H1 (cell line): ENCODE measurements at regions not wholly inside any gene's neighbourhood (a gene's known extent, or its start where the extent isn't known, plus 50 kb on each side); places are given as distances from the start of the nearest gene placed in this dataset.

Source experiments
- CTCF ChIA-PET: fragments of 300-600 bp; sonication (Branson Sonifier 250); formaldehyde crosslinking; loops from one replicate; lab custom pipeline; 2021; ENCODE audit not compliant: partially characterized antibody; lab: Charles Lee
- POLR2A ChIA-PET: fragments of 300-600 bp; sonication (Branson Sonifier 250); formaldehyde crosslinking; loops from one replicate; lab custom pipeline; 2021; ENCODE audit warnings: inconsistent platforms; ENCODE audit not compliant: partially characterized antibody; lab: Charles Lee
- DNase-seq, 2 experiments: peaks; one replicate each; pipeline versions ENCODE4 v3.0.0 to v3.0.0-alpha.2; 2010 to 2022; ENCODE audit warnings: low spot score in 2 of 2, low read depth in 1 of 2, mixed read lengths in 1 of 2
- FAIRE-seq: peaks from 2 replicates; lab custom pipeline; 2011; peaks lifted over from hg19 to GRCh38; lab: Jason Lieb, UNC
- H2AFZ ChIP-seq: 2 replicates; pipeline ENCODE4 v1.8.1; 2012; ENCODE audit warnings: low read length, inconsistent platforms
- H2AK5ac ChIP-seq: 2 replicates; pipeline ENCODE4 v1.6.1; 2013; ENCODE audit warnings: low read depth, low read length
- H2BK120ac ChIP-seq: replicated peaks from 2 replicates; pipeline ENCODE3; 2013; ENCODE audit warnings: low read depth, low read length, inconsistent platforms
- H2BK12ac ChIP-seq: 2 replicates; pipeline ENCODE4 v1.6.1; 2013; ENCODE audit warnings: low read depth, low read length
- H2BK15ac ChIP-seq: 2 replicates; pipeline ENCODE4 v1.6.1; 2013; ENCODE audit warnings: low read length
- H2BK20ac ChIP-seq: 2 replicates; pipeline ENCODE4 v1.6.1; 2013; ENCODE audit warnings: low read length
- H2BK5ac ChIP-seq: 2 replicates; pipeline ENCODE4 v1.6.1; 2013; ENCODE audit warnings: low read depth, low read length
- H3K14ac ChIP-seq: 2 replicates; pipeline ENCODE4 v1.6.1; 2013; ENCODE audit warnings: inconsistent platforms; ENCODE audit not compliant: insufficient read length
- H3K18ac ChIP-seq: 2 replicates; pipeline ENCODE4 v1.6.1; 2013; ENCODE audit warnings: low read length; ENCODE audit errors: extremely low read depth
- H3K23ac ChIP-seq: 2 replicates; pipeline ENCODE4 v1.6.1; 2013; ENCODE audit warnings: inconsistent platforms; ENCODE audit not compliant: insufficient read length
- H3K23me2 ChIP-seq: 2 replicates; pipeline ENCODE4 v1.6.1; 2013; ENCODE audit warnings: low read depth, low read length
- H3K27ac ChIP-seq: 2 replicates; pipeline ENCODE4 v1.6.1; 2011; ENCODE audit warnings: low read depth, low read length, inconsistent platforms
- H3K27me3 ChIP-seq, 4 experiments: replicated peaks in 1 of 4; 1 replicate in 1 of 4; 2 replicates in 3 of 4; pipeline versions ENCODE4 v1.6.1 to v1.8.1; 2011 to 2013; ENCODE audit warnings: low read length in 3 of 4, mild to moderate bottlenecking in 3 of 4, inconsistent platforms in 2 of 4, mixed read lengths in 2 of 4, moderate library complexity in 1 of 4; ENCODE audit not compliant: control insufficient read depth in 3 of 4, insufficient read depth in 3 of 4; ENCODE audit errors: extremely low read depth in 1 of 4
- H3K36me3 ChIP-seq, 4 experiments: 2 replicates each; pipeline versions ENCODE4 v1.6.1 to v1.8.1; 2011 to 2013; ENCODE audit warnings: mild to moderate bottlenecking in 4 of 4, low read length in 3 of 4, moderate library complexity in 2 of 4, control low read depth in 1 of 4, inconsistent platforms in 1 of 4; ENCODE audit not compliant: insufficient read depth in 4 of 4, control insufficient read depth in 2 of 4
- H3K4ac ChIP-seq: replicated peaks from 2 replicates; pipeline ENCODE3; 2013; ENCODE audit warnings: low read length, low read depth, mixed read lengths, inconsistent platforms; ENCODE audit not compliant: insufficient read length
- H3K4me1 ChIP-seq, 4 experiments: replicated peaks in 1 of 4; 1 replicate in 1 of 4; 2 replicates in 3 of 4; pipeline versions ENCODE4 v1.6.1 to v1.8.1; 2011 to 2013; ENCODE audit warnings: low read length in 3 of 4, inconsistent platforms in 2 of 4, mixed read lengths in 1 of 4; ENCODE audit not compliant: insufficient read depth in 4 of 4, control insufficient read depth in 3 of 4
- H3K4me2 ChIP-seq, 2 experiments: 2 replicates each; pipeline versions ENCODE4 v1.6.1 to v1.8.1; 2011 to 2013; ENCODE audit warnings: low read depth in 2 of 2, low read length in 2 of 2, control low read depth in 1 of 2, inconsistent platforms in 1 of 2, mild to moderate bottlenecking in 1 of 2; ENCODE audit not compliant: insufficient read depth in 1 of 2
- H3K4me3 ChIP-seq, 4 experiments: fragments of 200-600, 300-600 bp in 1 of 4; sonication (generic), shearing (Covaris generic), sonication (Bioruptor Twin) in 1 of 4; 2 replicates each; pipeline versions ENCODE4 v1.5.1 to v1.8.1; 2011 to 2016; ENCODE audit warnings: low read length in 4 of 4, low read depth in 3 of 4, control low read depth in 2 of 4, inconsistent platforms in 2 of 4, mild to moderate bottlenecking in 2 of 4, mixed read lengths in 1 of 4, moderate library complexity in 1 of 4; ENCODE audit not compliant: insufficient read depth in 2 of 4; ENCODE audit errors: extremely low read depth in 1 of 4
- H3K56ac ChIP-seq: replicated peaks from 2 replicates; pipeline ENCODE3; 2013; ENCODE audit warnings: low read depth, mild to moderate bottlenecking, mixed read lengths, low read length, inconsistent platforms; ENCODE audit not compliant: insufficient read length
- H3K79me1 ChIP-seq: 2 replicates; pipeline ENCODE4 v1.6.1; 2013; ENCODE audit warnings: low read depth, low read length, control low read depth
- H3K79me2 ChIP-seq, 2 experiments: 2 replicates each; pipeline versions ENCODE4 v1.6.1 to v1.8.1; 2012 to 2013; ENCODE audit warnings: low read length in 2 of 2, mild to moderate bottlenecking in 2 of 2, inconsistent platforms in 1 of 2; ENCODE audit not compliant: insufficient read depth in 2 of 2, control insufficient read depth in 1 of 2
- H3K9ac ChIP-seq, 4 experiments: replicated peaks in 1 of 4; 1 replicate in 1 of 4; 2 replicates in 3 of 4; pipeline versions ENCODE4 v1.6.1 to v1.8.1; 2011 to 2013; ENCODE audit warnings: low read depth in 3 of 4, low read length in 3 of 4, control low read depth in 2 of 4, mild to moderate bottlenecking in 2 of 4, moderate library complexity in 2 of 4, inconsistent platforms in 1 of 4; ENCODE audit errors: extremely low read depth in 1 of 4
- H3K9me3 ChIP-seq, 2 experiments: 2 replicates each; pipeline versions ENCODE4 v1.6.1 to v1.8.1; 2012 to 2013; ENCODE audit warnings: mild to moderate bottlenecking in 2 of 2, moderate library complexity in 2 of 2, control low read depth in 1 of 2, inconsistent platforms in 1 of 2, low read depth in 1 of 2, low read length in 1 of 2, mixed read lengths in 1 of 2; ENCODE audit not compliant: insufficient read depth in 2 of 2
- H4K20me1 ChIP-seq, 2 experiments: replicated peaks in 1 of 2; 2 replicates each; pipeline versions ENCODE3 to v1.8.1; 2011 to 2013; ENCODE audit warnings: inconsistent platforms in 2 of 2, low read length in 2 of 2, mild to moderate bottlenecking in 1 of 2; ENCODE audit not compliant: insufficient read depth in 2 of 2, control insufficient read depth in 1 of 2
- H4K5ac ChIP-seq: 2 replicates; pipeline ENCODE4 v1.6.1; 2013; ENCODE audit warnings: low read length, low read depth, mixed read lengths, inconsistent platforms; ENCODE audit not compliant: insufficient read length
- H4K8ac ChIP-seq: 2 replicates; pipeline ENCODE4 v1.8.0; 2013; ENCODE audit warnings: mild to moderate bottlenecking, moderate library complexity, low read length, inconsistent platforms; ENCODE audit not compliant: insufficient read depth; ENCODE audit errors: extremely low read depth
- H4K91ac ChIP-seq: replicated peaks from 2 replicates; pipeline ENCODE3; 2013; ENCODE audit warnings: low read length, mixed read lengths, inconsistent platforms; ENCODE audit not compliant: insufficient read length
- ATF3 ChIP-seq: IDR thresholded peaks from 2 replicates; pipeline ENCODE4 v1.6.1; 2011; ENCODE audit warnings: low read depth, mild to moderate bottlenecking, low read length; ENCODE audit not compliant: insufficient read depth
- BRCA1 ChIP-seq: IDR thresholded peaks from 2 replicates; pipeline ENCODE4 v1.6.1; 2012; ENCODE audit warnings: low read depth, low read length, improper control_type of control experiment
- CHD1 ChIP-seq: IDR thresholded peaks from 2 replicates; pipeline ENCODE4 v1.6.1; 2012; ENCODE audit warnings: low read depth, low read length, improper control_type of control experiment
- CHD2 ChIP-seq: IDR thresholded peaks from 2 replicates; pipeline ENCODE4 v1.6.1; 2012; ENCODE audit warnings: low read length, improper control_type of control experiment
- CTBP2 ChIP-seq: IDR thresholded peaks from 2 replicates; pipeline ENCODE4 v1.7.0; 2011; ENCODE audit warnings: borderline replicate concordance, mild to moderate bottlenecking, moderate library complexity, mixed read lengths, low read length; ENCODE audit not compliant: insufficient read depth, insufficient read length
- GABPA ChIP-seq: IDR thresholded peaks from 2 replicates; pipeline ENCODE4 v1.6.1; 2011; ENCODE audit warnings: mild to moderate bottlenecking, low read length, moderate library complexity, borderline replicate concordance; ENCODE audit not compliant: insufficient read depth
- JUND ChIP-seq: IDR thresholded peaks from 2 replicates; pipeline ENCODE4 v1.6.1; 2011; ENCODE audit warnings: mild to moderate bottlenecking, improper control_type of control experiment, low read length
- KDM5A ChIP-seq: fragments of 200-600 bp; IDR thresholded peaks from 2 replicates; pipeline ENCODE4 v1.7.1; 2012; ENCODE audit warnings: mild to moderate bottlenecking, low read length, inconsistent platforms, mixed read lengths
- POU5F1 ChIP-seq: IDR thresholded peaks from 2 replicates; pipeline ENCODE4 v1.6.1; 2011; ENCODE audit warnings: low read depth, mild to moderate bottlenecking, low read length, moderate library complexity
- SAP30 ChIP-seq: fragments of 300-600 bp; sonication (generic); IDR thresholded peaks from 2 replicates; pipeline ENCODE4 v1.7.1; 2012; ENCODE audit warnings: low read length, moderate library complexity, mild to moderate bottlenecking, inconsistent platforms; ENCODE audit not compliant: insufficient read depth, insufficient replicate concordance
- SP1 ChIP-seq: IDR thresholded peaks from 2 replicates; pipeline ENCODE4 v1.6.1; 2011; ENCODE audit warnings: low read depth, low read length
- SP2 ChIP-seq: IDR thresholded peaks from 2 replicates; pipeline ENCODE4 v1.6.1; 2012; ENCODE audit warnings: mild to moderate bottlenecking, low read length, inconsistent platforms
- SP4 ChIP-seq: IDR thresholded peaks from 2 replicates; pipeline ENCODE4 v1.6.1; 2012; ENCODE audit warnings: low read length, inconsistent platforms
- SUZ12 ChIP-seq: fragments of 200-600 bp; sonication (generic); IDR thresholded peaks from 2 replicates; pipeline ENCODE4 v1.6.1; 2012; ENCODE audit warnings: mild to moderate bottlenecking, inconsistent platforms, low read length, moderate library complexity, mixed read lengths
- TBP ChIP-seq: IDR thresholded peaks from 2 replicates; pipeline ENCODE4 v1.6.1; 2011; ENCODE audit warnings: low read depth, low read length, improper control_type of control experiment
- TEAD4 ChIP-seq: IDR thresholded peaks from 2 replicates; pipeline ENCODE4 v1.6.1; 2012; ENCODE audit warnings: low read depth, low read length, inconsistent platforms, mixed read lengths
- YY1 ChIP-seq: IDR thresholded peaks from 2 replicates; pipeline ENCODE4 v1.6.1; 2011; ENCODE audit warnings: low read depth, mild to moderate bottlenecking, low read length
- WGBS, 2 experiments: shearing (Covaris generic) in 1 of 2; methylation state at CpG; one replicate each; pipeline versions ENCODE4 v1.1.6 to v1.1.7; 2013 to 2015; ENCODE audit warnings: low lambda C conversion rate in 2 of 2, mixed read lengths in 2 of 2, inconsistent platforms in 1 of 2, low coverage in 1 of 2, missing lambda C conversion rate in 1 of 2; ENCODE audit not compliant: insufficient replicate concordance in 2 of 2, insufficient coverage in 1 of 2, insufficient read length in 1 of 2; ENCODE audit errors: extremely low coverage in 1 of 2, missing lambda C conversion rate in 1 of 2; 5-methylcytosine and 5-hydroxymethylcytosine counted together

- H2BK5ac ChIP-seq = no peak overlapping the region
- H2BK12ac ChIP-seq = no peak overlapping the region
- no peaks in the 10 kb centered on the region for H3K23me2 ChIP-seq
- H2BK20ac ChIP-seq = no peak overlapping the region
- H3K56ac ChIP-seq = no peak overlapping the region
- no peaks in the 10 kb centered on the region for H3K36me3 ChIP-seq
- ChIA-PET CTCF (no interaction called here), POLR2A (no interaction called here)
- no peak overlapping the region for H4K8ac ChIP-seq
- H3K9ac ChIP-seq = no peak overlapping the region
- H4K5ac ChIP-seq = no peak overlapping the region
- H2AK5ac ChIP-seq = no peak overlapping the region
- no peak overlapping the region for H3K4me3 ChIP-seq
- no peaks in the 10 kb centered on the region for H3K79me2 ChIP-seq
- 94% methylated on average over 2 of the region's 2 CpGs; no CpG with 5 or more reads in 1 of the 2 experiments for WGBS, 2 experiments
- no peak overlapping the region for H3K4ac ChIP-seq
- no peak overlapping the region for H4K91ac ChIP-seq
- no peak for FAIRE-seq
- H4K20me1 ChIP-seq = no peaks in the 10 kb centered on the region
- no peak overlapping the region for H3K18ac ChIP-seq
- no peak overlapping the region for H2BK15ac ChIP-seq
- no peaks in the 10 kb centered on the region for H3K9me3 ChIP-seq
- no peak for TF ChIP-seq SP2
- no peak for TF ChIP-seq CTBP2
- TF ChIP-seq ATF3 = no peak
- TF ChIP-seq SP4 = no peak
- TF ChIP-seq BRCA1 = no peak
- no peak for TF ChIP-seq YY1
- TF ChIP-seq JUND = no peak
- TF ChIP-seq CHD1 = no peak
- TF ChIP-seq KDM5A = no peak
- no peak for TF ChIP-seq SP1
- no peak for TF ChIP-seq GABPA
- TF ChIP-seq SAP30 = no peak
- TF ChIP-seq CHD2 = no peak
- TF ChIP-seq TEAD4 = no peak
- no peak for TF ChIP-seq SUZ12
- no peak for TF ChIP-seq POU5F1
- no peak for TF ChIP-seq TBP
- TF ChIP-seq, all 59 proteins: peak for 0
- Histone ChIP-seq H3K4me1 (no peaks in the 10 kb centered on the region), H3K4me2 (no peak overlapping the region), H3K14ac (no peak overlapping the region), H3K27me3 (no peaks in the 10 kb centered on the region), H3K79me1 (no peaks in the 10 kb centered on the region), H3K23ac (no peak overlapping the region), H2AFZ (no peak overlapping the region), H3K27ac (no peak overlapping the region), H2BK120ac (no peak overlapping the region)
- no peak for DNase-seq
These were observed 243.5 kb downstream of the IRX1 start for GRCh38 chr5:3839151-3839550.
